Activated T-helper 1 cell treated with anti-CD3 and anti-CD28 coated beads, Interleukin-12 subunit alpha, Interleukin-12 subunit beta, Interleukin-2, Interleukin-4 antibody, amounts not matched to agents 30 ng/mL and 10 ng/mL and 1 ng/mL, durations not matched to agents 14 hours and 24 hours and 36 hours (primary cell): ENCODE measurements at regions not wholly inside any gene's neighbourhood (a gene's known extent, or its start where the extent isn't known, plus 50 kb on each side); places are given as distances from the start of the nearest gene placed in this dataset.
"Not testable (repeated sequence)": the region's sequence is repeated elsewhere in the genome, so short reads cannot be mapped to it uniquely, and the experiment has no call there.

Experiments used
- DNase-seq: peaks from one replicate; pipeline ENCODE4 v3.0.0; 2021; ENCODE audit warnings: low spot score
- H3K27ac Mint-ChIP-seq: one replicate; pipeline ENCODE4 v1.8.0; 2021; ENCODE audit warnings: mild to moderate bottlenecking, mixed read lengths
- H3K27me3 Mint-ChIP-seq: one replicate; pipeline ENCODE4 v1.8.0; 2022; ENCODE audit warnings: mild to moderate bottlenecking, moderate library complexity, mixed read lengths; ENCODE audit not compliant: insufficient read depth
- H3K36me3 Mint-ChIP-seq: one replicate; pipeline ENCODE4 v1.8.0; 2021; ENCODE audit warnings: low read depth, mixed read lengths
- H3K4me1 Mint-ChIP-seq: one replicate; pipeline ENCODE4 v1.8.0; 2021; ENCODE audit warnings: low read depth, mixed read lengths
- H3K4me3 Mint-ChIP-seq: one replicate; pipeline ENCODE4 v1.8.0; 2021; ENCODE audit warnings: mild to moderate bottlenecking, moderate library complexity, mixed read lengths
- H3K9me3 Mint-ChIP-seq: one replicate; pipeline ENCODE4 v1.8.0; 2021; ENCODE audit warnings: mixed read lengths
- intact Hi-C: fragments of 100-400 bp; cut with micrococcal nuclease; formaldehyde crosslinking; loops from one replicate; pipeline ENCODE4 v1.15.1; 2024

GRCh38 chr9:79431019-79431679 is 140.6 kb upstream of the TLE4 start:
- no peaks in the 10 kb centered on the region for H3K27me3 Mint-ChIP-seq

GRCh38 chr9:79432485-79432884 is 139.3 kb upstream of the TLE4 start:
- intact Hi-C loops: no loop called here
- Mint-ChIP-seq H3K4me1 (no peaks in the 10 kb centered on the region), H3K27ac (no peak overlapping the region), H3K36me3 (no peaks in the 10 kb centered on the region), H3K27me3 (no peaks in the 10 kb centered on the region), H3K4me3 (no peak overlapping the region), H3K9me3 (no peaks in the 10 kb centered on the region)
- DNase-seq: no peak

More at GRCh38 chr9:79431019-79431679, 140.6 kb upstream of the TLE4 start:
- H3K36me3 Mint-ChIP-seq: no peaks in the 10 kb centered on the region
- intact Hi-C loops: no loop called here
- no peak overlapping the region for H3K27ac Mint-ChIP-seq
- H3K9me3 Mint-ChIP-seq: peaks cover 2% of the 10 kb centered on the region
- DNase-seq: no peak
- H3K4me3 Mint-ChIP-seq: no peak overlapping the region
- H3K4me1 Mint-ChIP-seq: no peaks in the 10 kb centered on the region

- intact Hi-C loops: no loop called here
- no peak overlapping the region for H3K27ac Mint-ChIP-seq
- no peak overlapping the region for H3K4me3 Mint-ChIP-seq
- H3K36me3 Mint-ChIP-seq: no peaks in the 10 kb centered on the region
- H3K27me3 Mint-ChIP-seq: no peaks in the 10 kb centered on the region
- H3K9me3 Mint-ChIP-seq: peaks cover 3% of the 10 kb centered on the region
- no peak for DNase-seq
- no peaks in the 10 kb centered on the region for H3K4me1 Mint-ChIP-seq
Observed at GRCh38 chr9:79433703-79434102, 138.1 kb upstream of the TLE4 start.

- H3K4me1 Mint-ChIP-seq, H3K9me3 Mint-ChIP-seq, H3K27me3 Mint-ChIP-seq, H3K36me3 Mint-ChIP-seq, H3K27ac Mint-ChIP-seq, DNase-seq, intact Hi-C loops, H3K4me3 Mint-ChIP-seq: not testable (repeated sequence)
Observed at GRCh38 chr9:79439221-79439620, 132.5 kb upstream of the TLE4 start.

- no peak for DNase-seq
- H3K9me3 Mint-ChIP-seq: no peaks in the 10 kb centered on the region
- no peaks in the 10 kb centered on the region for H3K4me1 Mint-ChIP-seq
- H3K27me3 Mint-ChIP-seq: no peaks in the 10 kb centered on the region
- H3K27ac Mint-ChIP-seq: no peak overlapping the region
- intact Hi-C loops: no loop called here
- H3K4me3 Mint-ChIP-seq: no peak overlapping the region
- H3K36me3 Mint-ChIP-seq: no peaks in the 10 kb centered on the region
Observed at GRCh38 chr9:79446523-79447307, 125.0 kb upstream of the TLE4 start.

- Mint-ChIP-seq H3K36me3 (no peaks in the 10 kb centered on the region), H3K9me3 (peaks cover 1% of the 10 kb centered on the region), H3K4me1 (no peaks in the 10 kb centered on the region), H3K27me3 (no peaks in the 10 kb centered on the region), H3K4me3 (no peak overlapping the region), H3K27ac (no peak overlapping the region)
- intact Hi-C loops: no loop called here
- DNase-seq: no peak
Observed at GRCh38 chr9:79447308-79447605, 124.5 kb upstream of the TLE4 start.

- Mint-ChIP-seq H3K27ac (no peak overlapping the region), H3K36me3 (no peaks in the 10 kb centered on the region), H3K4me3 (no peak overlapping the region), H3K9me3 (peaks cover 4% of the 10 kb centered on the region), H3K27me3 (no peaks in the 10 kb centered on the region), H3K4me1 (no peaks in the 10 kb centered on the region)
- intact Hi-C loops: no loop called here
- DNase-seq: no peak
Observed at GRCh38 chr9:79447762-79448161, 124.0 kb upstream of the TLE4 start.

GRCh38 chr9:79452265-79452664 is 119.5 kb upstream of the TLE4 start:
- DNase-seq: no peak
- H3K9me3 Mint-ChIP-seq: peaks cover 4% of the 10 kb centered on the region
- intact Hi-C loops: no loop called here
- H3K36me3 Mint-ChIP-seq: no peaks in the 10 kb centered on the region
- no peak overlapping the region for H3K4me3 Mint-ChIP-seq
- H3K27ac Mint-ChIP-seq: no peak overlapping the region
- H3K4me1 Mint-ChIP-seq: no peaks in the 10 kb centered on the region
- peaks cover 6% of the 10 kb centered on the region for H3K27me3 Mint-ChIP-seq

- DNase-seq: no peak
- intact Hi-C loops: no loop called here
- Mint-ChIP-seq H3K4me1 (no peaks in the 10 kb centered on the region), H3K36me3 (no peaks in the 10 kb centered on the region), H3K9me3 (no peaks in the 10 kb centered on the region), H3K4me3 (no peak overlapping the region), H3K27me3 (peaks cover 2% of the 10 kb centered on the region), H3K27ac (no peak overlapping the region)
Observed at GRCh38 chr9:79461712-79462111, 110.1 kb upstream of the TLE4 start.

- no peak overlapping the region for H3K27ac Mint-ChIP-seq
- no peaks in the 10 kb centered on the region for H3K9me3 Mint-ChIP-seq
- peaks cover 17% of the 10 kb centered on the region for H3K4me1 Mint-ChIP-seq
- intact Hi-C loops: no loop called here
- no peaks in the 10 kb centered on the region for H3K27me3 Mint-ChIP-seq
- H3K36me3 Mint-ChIP-seq: no peaks in the 10 kb centered on the region
- no peak overlapping the region for H3K4me3 Mint-ChIP-seq
- DNase-seq: no peak
Observed at GRCh38 chr9:79465156-79465555, 106.6 kb upstream of the TLE4 start.

GRCh38 chr9:79469164-79469563 is 102.6 kb upstream of the TLE4 start:
- DNase-seq: no peak
- intact Hi-C loops: no loop called here
- H3K27ac Mint-ChIP-seq: no peak overlapping the region
- H3K9me3 Mint-ChIP-seq: no peaks in the 10 kb centered on the region
- H3K36me3 Mint-ChIP-seq: no peaks in the 10 kb centered on the region
- no peaks in the 10 kb centered on the region for H3K27me3 Mint-ChIP-seq
- H3K4me1 Mint-ChIP-seq: peaks cover 31% of the 10 kb centered on the region
- H3K4me3 Mint-ChIP-seq: no peak overlapping the region

GRCh38 chr9:79470954-79471353 is 100.8 kb upstream of the TLE4 start:
- no peaks in the 10 kb centered on the region for H3K27me3 Mint-ChIP-seq
- H3K36me3 Mint-ChIP-seq: no peaks in the 10 kb centered on the region
- no peak overlapping the region for H3K27ac Mint-ChIP-seq
- intact Hi-C loops: loop anchor here (5.0 to 10.0 kb wide), 2 partner anchors 64 to 346 kb away; no protein-coding TSS in a partner anchor
- H3K4me3 Mint-ChIP-seq: no peak overlapping the region
- no peaks in the 10 kb centered on the region for H3K9me3 Mint-ChIP-seq
- H3K4me1 Mint-ChIP-seq: peaks cover 31% of the 10 kb centered on the region
- DNase-seq: no peak

GRCh38 chr9:79471580-79472543 is 99.9 kb upstream of the TLE4 start:
- Mint-ChIP-seq H3K9me3 (no peaks in the 10 kb centered on the region), H3K4me1 (peaks cover 31% of the 10 kb centered on the region), H3K27ac (no peak overlapping the region), H3K36me3 (no peaks in the 10 kb centered on the region), H3K27me3 (no peaks in the 10 kb centered on the region), H3K4me3 (no peak overlapping the region)
- no peak for DNase-seq
- intact Hi-C loops: loop anchor here (5.0 to 10.0 kb wide), 2 partner anchors 63 to 345 kb away; no protein-coding TSS in a partner anchor
